Astrocyte (in vitro differentiated cells and primary cell): ENCODE measurements at regions not wholly inside any gene's neighbourhood (a gene's known extent, or its start where the extent isn't known, plus 50 kb on each side); places are given as distances from the start of the nearest gene placed in this dataset.

Experiments used
- DNase-seq: peaks from one replicate; pipeline ENCODE4 v3.0.0-alpha.2; 2010; ENCODE audit warnings: low read depth
- FAIRE-seq: peaks from 2 replicates; lab custom pipeline; 2011; peaks lifted over from hg19 to GRCh38; lab: Jason Lieb, UNC
- H2AFZ ChIP-seq: 2 replicates; pipeline ENCODE4 v1.6.0; 2012; ENCODE audit warnings: low read depth, low read length, inconsistent platforms
- H3K27ac ChIP-seq: 2 replicates; pipeline ENCODE4 v1.5.1; 2011; ENCODE audit warnings: low read depth, low read length, inconsistent platforms
- H3K27me3 ChIP-seq: 2 replicates; pipeline ENCODE4 v1.6.0; 2011; ENCODE audit warnings: low read length, inconsistent platforms; ENCODE audit not compliant: insufficient read depth
- H3K36me3 ChIP-seq: 2 replicates; pipeline ENCODE4 v1.5.1; 2011; ENCODE audit warnings: low read length, inconsistent platforms; ENCODE audit not compliant: insufficient read depth
- H3K4me1 ChIP-seq: 2 replicates; pipeline ENCODE4 v1.5.1; 2011; ENCODE audit warnings: low read length, inconsistent platforms; ENCODE audit not compliant: insufficient read depth
- H3K4me2 ChIP-seq: 2 replicates; pipeline ENCODE4 v1.6.0; 2012; ENCODE audit warnings: low read length, inconsistent platforms
- H3K4me3 ChIP-seq: 2 replicates; pipeline ENCODE4 v1.5.1; 2011; ENCODE audit warnings: low read depth, mild to moderate bottlenecking, low read length, inconsistent platforms; ENCODE audit not compliant: insufficient read depth
- H3K79me2 ChIP-seq: 2 replicates; pipeline ENCODE4 v1.6.0; 2012; ENCODE audit warnings: mild to moderate bottlenecking, low read length, inconsistent platforms; ENCODE audit not compliant: insufficient read depth
- H3K9ac ChIP-seq: 2 replicates; pipeline ENCODE4 v1.6.0; 2012; ENCODE audit warnings: mild to moderate bottlenecking, low read length, inconsistent platforms
- H3K9me3 ChIP-seq: 2 replicates; pipeline ENCODE4 v1.5.1; 2012; ENCODE audit warnings: low read depth, mild to moderate bottlenecking, low read length, inconsistent platforms; ENCODE audit not compliant: insufficient read depth
- H4K20me1 ChIP-seq: 2 replicates; pipeline ENCODE4 v1.6.0; 2012; ENCODE audit warnings: low read length, inconsistent platforms; ENCODE audit not compliant: insufficient read depth
- H3K27ac Mint-ChIP-seq: one replicate; pipeline ENCODE4 v1.8.0; 2021; ENCODE audit warnings: mild to moderate bottlenecking, mixed read lengths; ENCODE audit not compliant: unreplicated experiment
- H3K27me3 Mint-ChIP-seq: one replicate; pipeline ENCODE4 v1.8.0; 2021; ENCODE audit warnings: low read depth, mixed read lengths; ENCODE audit not compliant: unreplicated experiment
- H3K36me3 Mint-ChIP-seq: one replicate; pipeline ENCODE4 v1.8.0; 2021; ENCODE audit warnings: low read depth, mixed read lengths; ENCODE audit not compliant: unreplicated experiment
- H3K4me1 Mint-ChIP-seq: one replicate; pipeline ENCODE4 v1.8.0; 2021; ENCODE audit warnings: low read depth, mixed read lengths; ENCODE audit not compliant: unreplicated experiment
- H3K4me3 Mint-ChIP-seq: one replicate; pipeline ENCODE4 v1.8.0; 2021; ENCODE audit warnings: mild to moderate bottlenecking, moderate library complexity, mixed read lengths; ENCODE audit not compliant: unreplicated experiment
- H3K9me3 Mint-ChIP-seq: one replicate; pipeline ENCODE4 v1.8.0; 2021; ENCODE audit warnings: mild to moderate bottlenecking, mixed read lengths; ENCODE audit not compliant: unreplicated experiment
- EZH2 ChIP-seq: IDR thresholded peaks from 2 replicates; pipeline ENCODE4 v1.6.1; 2012; ENCODE audit warnings: mild to moderate bottlenecking, low read length, inconsistent platforms; ENCODE audit not compliant: insufficient read depth
- TF ChIP-seq, protein P1 (sequence below): IDR thresholded peaks from 2 replicates; pipeline ENCODE4 v1.5.1; 2011; ENCODE audit warnings: low read depth, mild to moderate bottlenecking, inconsistent platforms, low read length, moderate library complexity; ENCODE audit not compliant: insufficient read depth

DNA sequence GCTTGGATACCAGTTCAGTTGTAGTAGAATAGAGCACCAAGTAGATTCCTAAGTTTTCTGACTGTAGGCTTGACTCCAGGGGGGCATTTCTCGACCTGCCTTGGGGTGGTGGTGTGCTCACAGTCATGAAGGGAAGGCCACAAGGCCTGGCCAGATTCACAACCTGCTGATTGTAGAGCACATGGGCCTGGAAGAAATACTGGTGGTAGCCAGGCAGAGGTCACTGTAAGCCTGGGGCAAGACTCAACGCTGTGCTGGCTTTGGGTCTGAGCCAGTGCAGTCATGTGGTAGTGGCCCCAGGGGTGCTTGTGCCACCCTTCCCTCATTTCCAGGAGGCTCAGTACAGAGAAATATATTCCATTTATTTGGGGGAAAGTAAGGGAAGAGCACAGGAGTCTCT, 832.3 kb upstream of the SLC10A2 start:
- no peak for TF ChIP-seq EZH2
- TF ChIP-seq, protein P1, sequence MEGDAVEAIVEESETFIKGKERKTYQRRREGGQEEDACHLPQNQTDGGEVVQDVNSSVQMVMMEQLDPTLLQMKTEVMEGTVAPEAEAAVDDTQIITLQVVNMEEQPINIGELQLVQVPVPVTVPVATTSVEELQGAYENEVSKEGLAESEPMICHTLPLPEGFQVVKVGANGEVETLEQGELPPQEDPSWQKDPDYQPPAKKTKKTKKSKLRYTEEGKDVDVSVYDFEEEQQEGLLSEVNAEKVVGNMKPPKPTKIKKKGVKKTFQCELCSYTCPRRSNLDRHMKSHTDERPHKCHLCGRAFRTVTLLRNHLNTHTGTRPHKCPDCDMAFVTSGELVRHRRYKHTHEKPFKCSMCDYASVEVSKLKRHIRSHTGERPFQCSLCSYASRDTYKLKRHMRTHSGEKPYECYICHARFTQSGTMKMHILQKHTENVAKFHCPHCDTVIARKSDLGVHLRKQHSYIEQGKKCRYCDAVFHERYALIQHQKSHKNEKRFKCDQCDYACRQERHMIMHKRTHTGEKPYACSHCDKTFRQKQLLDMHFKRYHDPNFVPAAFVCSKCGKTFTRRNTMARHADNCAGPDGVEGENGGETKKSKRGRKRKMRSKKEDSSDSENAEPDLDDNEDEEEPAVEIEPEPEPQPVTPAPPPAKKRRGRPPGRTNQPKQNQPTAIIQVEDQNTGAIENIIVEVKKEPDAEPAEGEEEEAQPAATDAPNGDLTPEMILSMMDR = no peak
- Histone ChIP-seq H3K36me3 (no peaks in the 10 kb centered on the region), H3K4me3 (no peak overlapping the region), H3K9ac (no peak overlapping the region), H3K27me3 (no peaks in the 10 kb centered on the region), H3K9me3 (no peaks in the 10 kb centered on the region), H2AFZ (no peak overlapping the region), H3K4me1 (no peaks in the 10 kb centered on the region), H3K27ac (no peak overlapping the region), H3K79me2 (no peaks in the 10 kb centered on the region), H4K20me1 (no peaks in the 10 kb centered on the region), H3K4me2 (no peak overlapping the region)
- DNase-seq (no peak), FAIRE-seq (no peak)
- H3K36me3 Mint-ChIP-seq = no peaks in the 10 kb centered on the region
- H3K9me3 Mint-ChIP-seq = no peaks in the 10 kb centered on the region
- H3K4me1 Mint-ChIP-seq = no peaks in the 10 kb centered on the region
- H3K27me3 Mint-ChIP-seq = no peaks in the 10 kb centered on the region
- no peak overlapping the region for H3K4me3 Mint-ChIP-seq
- no peak overlapping the region for H3K27ac Mint-ChIP-seq

DNA sequence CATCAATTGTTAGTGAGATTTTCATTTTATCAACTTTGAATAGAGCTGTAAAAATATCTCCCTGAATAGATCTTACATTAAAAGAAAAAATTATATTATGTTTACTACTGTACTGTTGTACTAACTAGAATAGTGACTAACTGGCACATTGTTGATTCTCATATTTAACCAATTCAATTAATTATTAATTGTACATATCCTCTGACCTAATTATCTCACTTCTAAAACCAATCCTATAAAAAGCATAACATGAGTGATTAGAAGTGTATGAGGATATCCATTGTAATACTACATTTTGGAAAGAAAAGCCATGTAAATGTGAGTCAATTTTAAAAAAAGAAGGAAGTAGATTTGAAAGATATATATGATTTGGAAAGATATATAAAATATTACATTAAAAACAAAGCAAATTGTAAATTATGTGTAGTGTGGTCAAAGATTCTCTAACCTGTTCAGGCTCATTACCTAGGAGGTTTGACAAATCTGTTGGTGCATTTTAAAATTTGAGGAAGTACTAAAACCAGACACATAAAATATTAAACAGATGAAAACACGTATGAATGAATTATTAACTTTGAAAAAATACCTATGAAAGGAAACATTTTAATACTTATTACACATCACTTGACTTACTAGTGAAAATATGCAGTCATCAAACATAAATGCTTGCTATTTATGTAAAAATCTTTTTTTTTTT, 829.8 kb upstream of the SLC10A2 start:
- no peaks in the 10 kb centered on the region for H3K4me1 ChIP-seq
- Mint-ChIP-seq H3K36me3 (no peaks in the 10 kb centered on the region), H3K9me3 (no peaks in the 10 kb centered on the region), H3K4me1 (no peaks in the 10 kb centered on the region), H3K27ac (no peak overlapping the region), H3K4me3 (no peak overlapping the region), H3K27me3 (no peaks in the 10 kb centered on the region)
- H3K4me3 ChIP-seq = no peak overlapping the region
- no peaks in the 10 kb centered on the region for H3K79me2 ChIP-seq
- H3K9me3 ChIP-seq = no peaks in the 10 kb centered on the region
- TF ChIP-seq EZH2 = no peak
- TF ChIP-seq, protein P1 = no peak
- no peaks in the 10 kb centered on the region for H3K36me3 ChIP-seq
- H3K27ac ChIP-seq = no peak overlapping the region
- H4K20me1 ChIP-seq = no peaks in the 10 kb centered on the region
- no peak overlapping the region for H3K9ac ChIP-seq
- H2AFZ ChIP-seq = no peak overlapping the region
- no peak for DNase-seq
- no peaks in the 10 kb centered on the region for H3K27me3 ChIP-seq
- FAIRE-seq = no peak
- H3K4me2 ChIP-seq = no peak overlapping the region

DNA sequence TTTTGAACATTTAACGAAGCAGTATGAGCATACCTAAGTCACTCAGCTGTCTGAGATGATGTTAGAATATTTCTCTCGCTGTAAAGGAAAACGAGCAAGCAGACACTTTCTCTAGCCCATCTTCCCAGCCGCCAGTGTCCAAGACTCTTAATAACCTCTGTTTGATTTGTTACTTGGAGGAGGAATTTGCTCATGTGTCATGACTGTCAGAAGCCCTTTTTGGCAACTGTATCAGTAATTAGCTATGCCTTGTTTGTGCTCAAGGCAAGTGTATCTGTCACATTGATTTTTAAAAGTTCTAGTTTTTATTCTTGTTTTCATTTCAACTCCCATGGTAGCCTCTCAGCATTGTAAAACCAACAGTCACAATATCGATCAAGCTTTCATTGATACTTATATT, 828.4 kb upstream of the SLC10A2 start:
- no peaks in the 10 kb centered on the region for H3K9me3 Mint-ChIP-seq
- no peaks in the 10 kb centered on the region for H3K4me1 ChIP-seq
- H3K27ac ChIP-seq = no peak overlapping the region
- no peaks in the 10 kb centered on the region for H3K36me3 ChIP-seq
- FAIRE-seq = no peak
- H3K79me2 ChIP-seq = no peaks in the 10 kb centered on the region
- no peak overlapping the region for H2AFZ ChIP-seq
- no peak overlapping the region for H3K4me2 ChIP-seq
- no peak overlapping the region for H3K4me3 Mint-ChIP-seq
- no peak for TF ChIP-seq EZH2
- TF ChIP-seq, protein P1 = no peak
- H3K27ac Mint-ChIP-seq = no peak overlapping the region
- H3K27me3 ChIP-seq = no peaks in the 10 kb centered on the region
- DNase-seq = no peak
- H3K36me3 Mint-ChIP-seq = no peaks in the 10 kb centered on the region
- H3K4me1 Mint-ChIP-seq = no peaks in the 10 kb centered on the region
- H3K4me3 ChIP-seq = no peak overlapping the region
- H3K9me3 ChIP-seq = no peaks in the 10 kb centered on the region
- H3K9ac ChIP-seq = no peak overlapping the region
- H4K20me1 ChIP-seq = no peaks in the 10 kb centered on the region
- H3K27me3 Mint-ChIP-seq = no peaks in the 10 kb centered on the region
